Trophoblast cell (in vitro differentiated cells and primary cell): ENCODE measurements at regions not wholly inside any gene's neighbourhood (a gene's known extent, or its start where the extent isn't known, plus 50 kb on each side); places are given as distances from the start of the nearest gene placed in this dataset.

Experiments
- DNase-seq, 2 donors: peaks; one replicate each; pipeline ENCODE4 v3.0.0-alpha.2; 2016
- H2AFZ ChIP-seq: 2 replicates; pipeline ENCODE4 v1.6.1; 2013; ENCODE audit warnings: low read length, moderate library complexity, mild to moderate bottlenecking; ENCODE audit not compliant: insufficient read depth, poor library complexity
- H2AK5ac ChIP-seq: 2 replicates; pipeline ENCODE4 v1.6.1; 2013; ENCODE audit warnings: mild to moderate bottlenecking, low read length
- H2BK120ac ChIP-seq: 2 replicates; pipeline ENCODE4 v1.6.1; 2013; ENCODE audit warnings: low read length, mild to moderate bottlenecking, moderate library complexity; ENCODE audit not compliant: insufficient read depth, poor library complexity
- H2BK12ac ChIP-seq: 2 replicates; pipeline ENCODE4 v1.6.1; 2013; ENCODE audit warnings: mild to moderate bottlenecking, low read length, moderate library complexity
- H2BK5ac ChIP-seq: 2 replicates; pipeline ENCODE4 v1.6.1; 2013; ENCODE audit warnings: low read length, low read depth, moderate library complexity, mild to moderate bottlenecking; ENCODE audit not compliant: poor library complexity
- H3K14ac ChIP-seq: 2 replicates; pipeline ENCODE4 v1.6.1; 2013; ENCODE audit warnings: mild to moderate bottlenecking, low read length
- H3K18ac ChIP-seq: 2 replicates; pipeline ENCODE4 v1.6.1; 2013; ENCODE audit warnings: mild to moderate bottlenecking, low read length
- H3K23ac ChIP-seq: 2 replicates; pipeline ENCODE4 v1.6.1; 2013; ENCODE audit warnings: low read length
- H3K27ac ChIP-seq: 2 replicates; pipeline ENCODE4 v1.5.1; 2013; ENCODE audit warnings: low read depth, mild to moderate bottlenecking, inconsistent platforms, low read length, moderate library complexity
- H3K27me3 ChIP-seq: 2 replicates; pipeline ENCODE4 v1.6.1; 2013; ENCODE audit warnings: inconsistent platforms, mild to moderate bottlenecking, low read length, moderate library complexity; ENCODE audit not compliant: insufficient read depth
- H3K36me3 ChIP-seq, 2 experiments: 1 replicate in 1 of 2; 2 replicates in 1 of 2; pipeline ENCODE4 v1.6.1; 2013; ENCODE audit warnings: low read length in 2 of 2, mild to moderate bottlenecking in 2 of 2, moderate library complexity in 1 of 2; ENCODE audit not compliant: insufficient read depth in 2 of 2, control insufficient read depth in 1 of 2
- H3K4ac ChIP-seq: 2 replicates; pipeline ENCODE4 v1.6.1; 2013; ENCODE audit warnings: low read depth, mild to moderate bottlenecking, low read length, moderate library complexity
- H3K4me1 ChIP-seq, 2 experiments: 1 replicate in 1 of 2; 2 replicates in 1 of 2; pipeline ENCODE4 v1.6.1; 2013; ENCODE audit warnings: low read length in 2 of 2, mild to moderate bottlenecking in 2 of 2, moderate library complexity in 1 of 2; ENCODE audit not compliant: insufficient read depth in 2 of 2, control insufficient read depth in 1 of 2
- H3K4me2 ChIP-seq: 2 replicates; pipeline ENCODE4 v1.6.1; 2013; ENCODE audit warnings: inconsistent platforms, mild to moderate bottlenecking, low read length, moderate library complexity
- H3K4me3 ChIP-seq: 2 replicates; pipeline ENCODE4 v1.5.1; 2013; ENCODE audit warnings: mild to moderate bottlenecking, low read depth, low read length, inconsistent platforms
- H3K79me1 ChIP-seq: one replicate; pipeline ENCODE4 v1.6.1; 2013; ENCODE audit warnings: low read length
- H3K79me2 ChIP-seq: 2 replicates; pipeline ENCODE4 v1.6.1; 2013; ENCODE audit warnings: low read length, mild to moderate bottlenecking; ENCODE audit not compliant: control insufficient read depth, insufficient read depth, poor library complexity
- H3K9ac ChIP-seq: 2 replicates; pipeline ENCODE4 v1.6.1; 2013; ENCODE audit warnings: mild to moderate bottlenecking, low read length
- H3K9me3 ChIP-seq: 2 replicates; pipeline ENCODE4 v1.6.1; 2013; ENCODE audit warnings: low read depth, mild to moderate bottlenecking, control low read depth, inconsistent platforms, low read length; ENCODE audit not compliant: insufficient read depth
- H4K12ac ChIP-seq: 2 replicates; pipeline ENCODE4 v1.6.1; 2013; ENCODE audit warnings: low read depth, mild to moderate bottlenecking, low read length, moderate library complexity
- H4K8ac ChIP-seq: 2 replicates; pipeline ENCODE4 v1.6.1; 2013; ENCODE audit warnings: low read depth, mild to moderate bottlenecking, low read length, moderate library complexity
- H4K91ac ChIP-seq: one replicate; pipeline ENCODE4 v1.6.1; 2013; ENCODE audit warnings: low read depth, mild to moderate bottlenecking, low read length, moderate library complexity
- WGBS: extraction: QIAGEN DNeasy Blood & Tissue Kit; methylation state at CpG from one replicate; pipeline ENCODE4 v1.1.7; 2013; ENCODE audit warnings: missing lambda C conversion rate; ENCODE audit not compliant: insufficient read length, insufficient coverage; ENCODE audit errors: extremely low coverage; 5-methylcytosine and 5-hydroxymethylcytosine counted together

DNA sequence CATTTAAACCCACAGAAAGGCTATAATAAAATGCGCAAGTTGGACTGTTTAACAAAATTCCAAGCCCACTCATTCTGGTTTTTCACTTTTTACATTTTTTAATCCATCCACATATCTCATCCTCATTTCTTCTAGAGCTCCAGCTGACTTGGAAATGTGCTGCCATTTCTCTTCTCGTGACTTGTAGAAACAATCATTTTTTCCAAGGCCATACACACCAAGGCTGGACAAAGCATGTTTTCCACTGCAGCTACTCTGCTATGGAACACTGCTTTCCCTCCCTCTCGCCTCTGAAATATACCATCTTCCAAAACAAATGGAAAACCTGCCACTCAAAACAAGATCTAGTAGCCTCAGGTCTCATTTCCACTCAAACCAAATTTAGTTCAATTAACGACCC is 141.1 kb downstream of the ESM1 start:
- H3K9me3 ChIP-seq: no peaks in the 10 kb centered on the region
- H3K14ac ChIP-seq: no peak overlapping the region
- no peak overlapping the region for H2AFZ ChIP-seq
- H3K18ac ChIP-seq: no peak overlapping the region
- no peak overlapping the region for H3K9ac ChIP-seq
- H3K27me3 ChIP-seq: no peaks in the 10 kb centered on the region
- no peak overlapping the region for H4K8ac ChIP-seq
- H3K4ac ChIP-seq: no peak overlapping the region
- DNase-seq: no peak
- no peak overlapping the region for H3K27ac ChIP-seq
- H2AK5ac ChIP-seq: no peak overlapping the region
- H3K23ac ChIP-seq: no peak overlapping the region
- no peaks in the 10 kb centered on the region for H3K79me1 ChIP-seq
- no peak overlapping the region for H3K4me3 ChIP-seq
- no peak overlapping the region for H2BK5ac ChIP-seq
- WGBS: no CpG with 5 or more reads among the region's 4 CpGs
- no peaks in the 10 kb centered on the region for H3K4me1 ChIP-seq
- no peaks in the 10 kb centered on the region for H3K79me2 ChIP-seq
- H3K36me3 ChIP-seq: no peaks in the 10 kb centered on the region
- H2BK120ac ChIP-seq: no peak overlapping the region
- no peak overlapping the region for H4K91ac ChIP-seq
- H3K4me2 ChIP-seq: no peak overlapping the region
- H2BK12ac ChIP-seq: no peak overlapping the region
- no peak overlapping the region for H4K12ac ChIP-seq

GRCh38 chr5:54841481-54841880 is 143.9 kb downstream of the ESM1 start:
- Histone ChIP-seq H2BK5ac (no peak overlapping the region), H3K23ac (no peak overlapping the region), H3K9me3 (no peaks in the 10 kb centered on the region), H3K14ac (no peak overlapping the region), H3K4ac (no peak overlapping the region), H3K79me1 (no peaks in the 10 kb centered on the region), H3K9ac (no peak overlapping the region), H3K79me2 (no peaks in the 10 kb centered on the region), H4K91ac (no peak overlapping the region), H2BK12ac (no peak overlapping the region), H3K4me2 (no peak overlapping the region), H4K12ac (no peak overlapping the region), H3K36me3 (no peaks in the 10 kb centered on the region), H4K8ac (no peak overlapping the region), H3K4me1 (no peaks in the 10 kb centered on the region), H3K27me3 (no peaks in the 10 kb centered on the region), H3K27ac (no peak overlapping the region), H2AK5ac (no peak overlapping the region), H3K4me3 (no peak overlapping the region), H2AFZ (no peak overlapping the region), H3K18ac (no peak overlapping the region), H2BK120ac (no peak overlapping the region)
- no CpG with 5 or more reads among the region's 1 CpG for WGBS
- no peak for DNase-seq

DNA sequence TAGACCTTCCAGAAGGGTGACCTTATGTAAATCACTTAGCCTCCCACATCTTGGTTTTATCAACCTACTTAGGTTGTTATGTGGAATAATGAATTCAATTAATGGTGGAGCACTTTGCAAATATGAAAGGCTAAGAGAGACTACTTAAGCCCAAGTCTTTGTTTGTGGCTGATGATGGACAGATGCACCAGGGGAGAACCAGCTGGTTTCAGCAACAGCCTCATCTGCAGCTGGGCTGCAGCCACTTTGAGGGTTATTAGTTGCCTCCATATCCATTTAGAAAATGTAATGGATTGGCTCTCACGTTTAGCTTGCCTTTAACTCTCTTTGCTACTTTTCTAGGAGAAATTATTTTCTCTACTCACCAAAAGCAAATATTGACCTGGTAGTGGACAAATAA is 146.6 kb downstream of the ESM1 start:
- no peak for DNase-seq
- Histone ChIP-seq H3K9me3 (no peaks in the 10 kb centered on the region), H2AFZ (no peak overlapping the region), H4K12ac (no peak overlapping the region), H3K23ac (no peak overlapping the region), H2BK5ac (no peak overlapping the region), H3K4me2 (no peak overlapping the region), H3K4ac (no peak overlapping the region), H3K27me3 (no peaks in the 10 kb centered on the region), H3K4me1 (no peaks in the 10 kb centered on the region), H3K27ac (no peak overlapping the region), H4K8ac (no peak overlapping the region), H3K4me3 (no peak overlapping the region), H2BK12ac (no peak overlapping the region), H3K18ac (no peak overlapping the region), H2BK120ac (no peak overlapping the region), H3K36me3 (no peaks in the 10 kb centered on the region), H2AK5ac (no peak overlapping the region), H3K79me1 (no peaks in the 10 kb centered on the region), H3K79me2 (no peaks in the 10 kb centered on the region), H3K14ac (no peak overlapping the region), H3K9ac (no peak overlapping the region), H4K91ac (no peak overlapping the region)
- no CpG with 5 or more reads among the region's 1 CpG for WGBS

- Histone ChIP-seq H3K23ac (no peak overlapping the region), H2BK5ac (no peak overlapping the region), H3K14ac (no peak overlapping the region), H3K9ac (no peak overlapping the region), H3K4ac (no peak overlapping the region), H4K12ac (no peak overlapping the region), H2AK5ac (no peak overlapping the region), H3K4me2 (no peak overlapping the region), H3K18ac (no peak overlapping the region), H4K91ac (no peak overlapping the region), H2AFZ (no peak overlapping the region), H3K4me3 (no peak overlapping the region), H3K79me1 (no peaks in the 10 kb centered on the region), H3K4me1 (no peaks in the 10 kb centered on the region), H2BK12ac (no peak overlapping the region), H3K79me2 (no peaks in the 10 kb centered on the region), H3K9me3 (no peaks in the 10 kb centered on the region), H4K8ac (no peak overlapping the region), H3K27ac (no peak overlapping the region), H3K36me3 (no peaks in the 10 kb centered on the region), H3K27me3 (no peaks in the 10 kb centered on the region), H2BK120ac (no peak overlapping the region)
- DNase-seq: no peak
- WGBS: no CpG with 5 or more reads among the region's 6 CpGs
Measured at GRCh38 chr5:54837981-54838380, 147.4 kb downstream of the ESM1 start.
